ENCODE measurements at regions not wholly inside any gene's neighbourhood (a gene's known extent, or its start where the extent isn't known, plus 50 kb on each side); places are given as distances from the start of the nearest gene placed in this dataset.

- H3K27ac Mint-ChIP-seq: no peak overlapping the region
- Histone ChIP-seq H4K20me1 (replicated peaks; ENCODE audit: insufficient read depth) (no peaks in the 10 kb centered on the region), H3K4me3 (no peak overlapping the region), H2AFZ (no peak overlapping the region), H3K4me1 (ENCODE audit: insufficient read depth) (peaks cover 20% of the 10 kb centered on the region), H3K36me3 (ENCODE audit: insufficient read depth) (no peaks in the 10 kb centered on the region), H3F3A (replicated peaks; ENCODE audit: low read depth) (no peaks in the 10 kb centered on the region), H3K4me2 (no peak overlapping the region), H3K9me2 (ENCODE audit: insufficient read depth) (no peaks in the 10 kb centered on the region), H3K79me2 (replicated peaks; ENCODE audit: insufficient read depth) (no peaks in the 10 kb centered on the region), H3K27me3 (ENCODE audit: insufficient read depth) (no peaks in the 10 kb centered on the region), H3K27ac (ENCODE audit: low read depth) (no peak overlapping the region)
- H3K36me3 Mint-ChIP-seq (ENCODE audit: low read depth): peaks cover 36% of the 10 kb centered on the region
- TF ChIP-seq REST (IDR thresholded peaks at IDR 0.05; ENCODE audit: unreplicated experiment) (no peak), POLR2AphosphoS5 (IDR thresholded peaks at IDR 0.05; ENCODE audit: low read depth) (no peak), EZH2phosphoT487 (IDR thresholded peaks at IDR 0.05; ENCODE audit: unreplicated experiment) (no peak), JUNB (IDR thresholded peaks at IDR 0.05; ENCODE audit: unreplicated experiment) (no peak), NANOG (IDR thresholded peaks at IDR 0.05; ENCODE audit: borderline replicate concordance) (no peak), EZH2 (IDR thresholded peaks at IDR 0.05; ENCODE audit: low read depth, unreplicated experiment) (no peak)
- peaks cover 1% of the 10 kb centered on the region for H3K27me3 Mint-ChIP-seq (ENCODE audit: insufficient read depth, low read depth, poor library complexity)
- H3K4me3 Mint-ChIP-seq: no peak overlapping the region
- no peaks in the 10 kb centered on the region for H3K4me1 Mint-ChIP-seq
- DNase-seq (ENCODE audit: low spot score): no peak
- peaks cover 95% of the 10 kb centered on the region for H3K9me3 Mint-ChIP-seq
- ATAC-seq: no peak
These were observed 119.5 kb upstream of the CNTN6 start for GRCh38 chr3:973340-973739.

GRCh38 chr3:976006-976405 is 116.8 kb upstream of the CNTN6 start:
- no peak for ATAC-seq
- H3K79me2 ChIP-seq (replicated peaks; ENCODE audit: insufficient read depth): no peaks in the 10 kb centered on the region
- no peak overlapping the region for H3K4me3 ChIP-seq
- no peaks in the 10 kb centered on the region for H3K27me3 ChIP-seq (ENCODE audit: insufficient read depth)
- H3F3A ChIP-seq (replicated peaks; ENCODE audit: low read depth): no peaks in the 10 kb centered on the region
- no peaks in the 10 kb centered on the region for H3K4me1 Mint-ChIP-seq
- H3K36me3 ChIP-seq (ENCODE audit: insufficient read depth): no peaks in the 10 kb centered on the region
- H3K27ac Mint-ChIP-seq: no peak overlapping the region
- no peak for DNase-seq (ENCODE audit: low spot score)
- no peak overlapping the region for H3K4me2 ChIP-seq
- H3K27ac ChIP-seq (ENCODE audit: low read depth): no peak overlapping the region
- H3K36me3 Mint-ChIP-seq (ENCODE audit: low read depth): peaks cover 38% of the 10 kb centered on the region
- H3K4me3 Mint-ChIP-seq: no peak overlapping the region
- H3K4me1 ChIP-seq (ENCODE audit: insufficient read depth): peaks cover 21% of the 10 kb centered on the region
- H3K9me2 ChIP-seq (ENCODE audit: insufficient read depth): no peaks in the 10 kb centered on the region
- TF ChIP-seq REST (IDR thresholded peaks at IDR 0.05; ENCODE audit: unreplicated experiment): no peak
- H3K9me3 Mint-ChIP-seq: peaks cover 95% of the 10 kb centered on the region
- H4K20me1 ChIP-seq (replicated peaks; ENCODE audit: insufficient read depth): no peaks in the 10 kb centered on the region
- no peak overlapping the region for H2AFZ ChIP-seq
- no peaks in the 10 kb centered on the region for H3K27me3 Mint-ChIP-seq (ENCODE audit: insufficient read depth, low read depth, poor library complexity)

All from GM23338 (cell line).